Thyroid gland (tissue), 4 donors: ENCODE measurements at regions not wholly inside any gene's neighbourhood (a gene's known extent, or its start where the extent isn't known, plus 50 kb on each side); places are given as distances from the start of the nearest gene placed in this dataset.

Source experiments
- POLR2A ChIP-seq, 2 donors: fragments of 450-650 bp; IDR thresholded peaks; one replicate each; pipeline ENCODE4 v1.6.1; 2017; ENCODE audit warnings: antibody characterized with exemption in 2 of 2, mild to moderate bottlenecking in 2 of 2, moderate library complexity in 1 of 2
- TF ChIP-seq, protein P1 (sequence below), 6 experiments: fragments of 200-600 bp in 3 of 6; fragments of 450-650 bp in 3 of 6; sonication (generic) in 3 of 6; IDR thresholded peaks; one replicate each; pipeline ENCODE4 v1.5.1; 2016 to 2019; ENCODE audit warnings: antibody characterized with exemption in 6 of 6, mild to moderate bottlenecking in 2 of 6, inconsistent platforms in 1 of 6, moderate library complexity in 1 of 6

DNA sequence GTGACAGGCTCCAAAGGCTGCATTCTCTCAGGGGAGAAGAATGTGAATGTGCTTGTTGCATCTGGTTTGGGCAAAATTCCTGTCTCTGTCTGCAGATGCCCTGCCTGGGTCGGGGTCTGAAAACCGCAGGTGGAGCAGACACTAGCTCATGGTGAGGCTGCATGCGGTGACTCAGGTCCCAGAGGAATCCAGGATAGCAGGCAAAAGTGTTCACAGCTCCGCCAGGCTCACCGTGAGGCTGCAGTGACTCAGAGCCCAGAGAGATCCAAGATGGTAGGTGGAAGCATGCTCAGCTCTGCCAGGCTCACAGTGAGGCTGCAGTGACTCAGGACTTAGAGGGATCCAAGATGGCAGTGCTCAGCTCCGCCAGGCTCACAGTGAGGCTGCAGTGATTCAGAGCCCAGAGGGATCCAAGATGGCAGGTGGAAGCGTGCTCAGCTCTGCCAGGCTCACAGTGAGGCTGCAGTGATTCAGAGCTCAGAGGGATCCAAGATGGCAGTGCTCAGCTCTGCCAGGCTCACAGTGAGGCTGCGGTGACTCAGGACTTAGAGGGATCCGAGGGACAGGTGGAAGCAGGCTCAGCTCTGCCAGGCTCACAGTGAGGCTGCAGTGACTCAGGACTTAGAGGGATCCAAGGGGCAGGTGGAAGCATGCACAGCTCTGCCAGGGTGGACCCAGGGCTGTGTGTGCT lies 200.5 kb downstream of the ACKR3 start:
- TF ChIP-seq, protein P1, sequence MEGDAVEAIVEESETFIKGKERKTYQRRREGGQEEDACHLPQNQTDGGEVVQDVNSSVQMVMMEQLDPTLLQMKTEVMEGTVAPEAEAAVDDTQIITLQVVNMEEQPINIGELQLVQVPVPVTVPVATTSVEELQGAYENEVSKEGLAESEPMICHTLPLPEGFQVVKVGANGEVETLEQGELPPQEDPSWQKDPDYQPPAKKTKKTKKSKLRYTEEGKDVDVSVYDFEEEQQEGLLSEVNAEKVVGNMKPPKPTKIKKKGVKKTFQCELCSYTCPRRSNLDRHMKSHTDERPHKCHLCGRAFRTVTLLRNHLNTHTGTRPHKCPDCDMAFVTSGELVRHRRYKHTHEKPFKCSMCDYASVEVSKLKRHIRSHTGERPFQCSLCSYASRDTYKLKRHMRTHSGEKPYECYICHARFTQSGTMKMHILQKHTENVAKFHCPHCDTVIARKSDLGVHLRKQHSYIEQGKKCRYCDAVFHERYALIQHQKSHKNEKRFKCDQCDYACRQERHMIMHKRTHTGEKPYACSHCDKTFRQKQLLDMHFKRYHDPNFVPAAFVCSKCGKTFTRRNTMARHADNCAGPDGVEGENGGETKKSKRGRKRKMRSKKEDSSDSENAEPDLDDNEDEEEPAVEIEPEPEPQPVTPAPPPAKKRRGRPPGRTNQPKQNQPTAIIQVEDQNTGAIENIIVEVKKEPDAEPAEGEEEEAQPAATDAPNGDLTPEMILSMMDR (IDR thresholded peaks at IDR 0.05) = no peak
- TF ChIP-seq POLR2A (IDR thresholded peaks at IDR 0.05) = no peak
